ENCODE measurements at regions not wholly inside any gene's neighbourhood (a gene's known extent, or its start where the extent isn't known, plus 50 kb on each side); places are given as distances from the start of the nearest gene placed in this dataset.
A peak's percentile ranks its signal among the peaks of the same experiment; 100 is the strongest.

GRCh38 chr15:69953051-69953450, 144.7 kb downstream of the TLE3 start:
- no peak for DNase-seq (ENCODE audit: low read depth in 4 of 4, low spot score in 3 of 4)

- no peak for DNase-seq (ENCODE audit: low read depth in 4 of 4, low spot score in 3 of 4)
Measured at GRCh38 chr15:69953816-69954215, 143.9 kb downstream of the TLE3 start.

- no peak for DNase-seq (ENCODE audit: low read depth in 4 of 4, low spot score in 3 of 4)
Measured at GRCh38 chr15:69954666-69955065, 143.1 kb downstream of the TLE3 start.

GRCh38 chr15:69955240-69955894, 142.3 kb downstream of the TLE3 start:
- no peak for DNase-seq (ENCODE audit: low read depth in 4 of 4, low spot score in 3 of 4)

- DNase-seq (ENCODE audit: low read depth in 4 of 4, low spot score in 3 of 4) = no peak
Measured at GRCh38 chr15:69956417-69956816, 141.3 kb downstream of the TLE3 start.

GRCh38 chr15:69957175-69957574, 140.5 kb downstream of the TLE3 start:
- no peak for DNase-seq (ENCODE audit: low read depth in 4 of 4, low spot score in 3 of 4)

- no peak for DNase-seq (ENCODE audit: low read depth in 4 of 4, low spot score in 3 of 4)
Measured at GRCh38 chr15:69958496-69959084, 139.1 kb downstream of the TLE3 start.

- no peak for DNase-seq (ENCODE audit: low read depth in 4 of 4, low spot score in 3 of 4)
Measured at GRCh38 chr15:69962561-69962960, 135.2 kb downstream of the TLE3 start.

- no peak for DNase-seq (ENCODE audit: low read depth in 4 of 4, low spot score in 3 of 4)
Measured at GRCh38 chr15:69963385-69963784, 134.3 kb downstream of the TLE3 start.

GRCh38 chr15:69971771-69972170, 125.9 kb downstream of the TLE3 start:
- DNase-seq (ENCODE audit: low read depth in 4 of 4, low spot score in 3 of 4) = no peak

- DNase-seq (ENCODE audit: low read depth in 4 of 4, low spot score in 3 of 4) = no peak
Measured at GRCh38 chr15:69972436-69972835, 125.3 kb downstream of the TLE3 start.

GRCh38 chr15:69973102-69973714, 124.5 kb downstream of the TLE3 start:
- DNase-seq (ENCODE audit: low read depth in 4 of 4, low spot score in 3 of 4) = peak in 1 of 4 donors; percentile 35

- no peak for DNase-seq (ENCODE audit: low read depth in 4 of 4, low spot score in 3 of 4)
Measured at GRCh38 chr15:69973880-69974279, 123.8 kb downstream of the TLE3 start.

GRCh38 chr15:69974321-69974720, 123.4 kb downstream of the TLE3 start:
- no peak for DNase-seq (ENCODE audit: low read depth in 4 of 4, low spot score in 3 of 4)

- DNase-seq (ENCODE audit: low read depth in 4 of 4, low spot score in 3 of 4) = peak in 3 of 4 donors; percentile 54 to 79 (median 59)
Measured at GRCh38 chr15:69976366-69976994, 121.2 kb downstream of the TLE3 start.

- DNase-seq (ENCODE audit: low read depth in 4 of 4, low spot score in 3 of 4) = no peak
Measured at GRCh38 chr15:69978603-69979002, 119.1 kb downstream of the TLE3 start.

- DNase-seq (ENCODE audit: low read depth in 4 of 4, low spot score in 3 of 4) = no peak
Measured at GRCh38 chr15:69979262-69979661, 118.5 kb downstream of the TLE3 start.

GRCh38 chr15:69979783-69980182, 117.9 kb downstream of the TLE3 start:
- DNase-seq (ENCODE audit: low read depth in 4 of 4, low spot score in 3 of 4) = no peak

GRCh38 chr15:69980341-69981059, 117.2 kb downstream of the TLE3 start:
- DNase-seq (ENCODE audit: low read depth in 4 of 4, low spot score in 3 of 4) = no peak

- DNase-seq (ENCODE audit: low read depth in 4 of 4, low spot score in 3 of 4) = no peak
Measured at GRCh38 chr15:69982037-69982436, 115.7 kb downstream of the TLE3 start.

GRCh38 chr15:69983696-69984265, 113.9 kb downstream of the TLE3 start:
- no peak for DNase-seq (ENCODE audit: low read depth in 4 of 4, low spot score in 3 of 4)

All from left renal pelvis (tissue), 4 donors.